Stimulated activated CD4-positive, alpha-beta T cell treated with anti-CD3 and anti-CD28 coated beads, Interleukin-1b, Interleukin-23, amount 100 ng/mL, for 4 hours (primary cell): ENCODE measurements at regions not wholly inside any gene's neighbourhood (a gene's known extent, or its start where the extent isn't known, plus 50 kb on each side); places are given as distances from the start of the nearest gene placed in this dataset.
"Not testable (repeated sequence)": the region's sequence is repeated elsewhere in the genome, so short reads cannot be mapped to it uniquely, and the experiment has no call there.

Source experiments
- DNase-seq, 2 donors: peaks; one replicate each; pipeline ENCODE4 v3.0.0-alpha.2; 2020; ENCODE audit warnings: low read depth in 2 of 2

- DNase-seq, result no peak
These were observed 101.7 kb downstream of the SOCS6 start for GRCh38 chr18:70390371-70391090.

GRCh38 chr18:70389036-70389435 is 100.2 kb downstream of the SOCS6 start:
- DNase-seq, result not testable (repeated sequence)

DNA sequence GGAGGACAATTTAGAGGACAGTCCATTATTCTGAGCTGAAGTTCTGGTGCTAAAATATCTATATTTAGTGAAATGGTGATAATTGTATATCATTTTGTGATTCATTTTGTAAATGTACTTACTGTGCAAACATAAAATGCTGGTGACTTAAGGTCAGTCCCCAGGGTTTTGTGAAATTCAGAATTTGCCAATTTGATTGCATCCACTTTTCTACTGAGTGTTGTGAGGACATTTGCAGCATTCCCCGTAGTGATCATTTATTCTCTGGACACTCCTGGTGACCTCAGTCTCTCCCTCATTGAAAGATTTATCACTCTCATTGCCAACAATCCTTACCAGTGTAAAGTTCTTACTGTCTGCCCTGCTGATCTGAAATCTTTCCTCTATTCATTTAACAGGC is 98.2 kb downstream of the SOCS6 start:
- no peak for DNase-seq

GRCh38 chr18:70386582-70386981 is 97.7 kb downstream of the SOCS6 start:
- no peak for DNase-seq

DNA sequence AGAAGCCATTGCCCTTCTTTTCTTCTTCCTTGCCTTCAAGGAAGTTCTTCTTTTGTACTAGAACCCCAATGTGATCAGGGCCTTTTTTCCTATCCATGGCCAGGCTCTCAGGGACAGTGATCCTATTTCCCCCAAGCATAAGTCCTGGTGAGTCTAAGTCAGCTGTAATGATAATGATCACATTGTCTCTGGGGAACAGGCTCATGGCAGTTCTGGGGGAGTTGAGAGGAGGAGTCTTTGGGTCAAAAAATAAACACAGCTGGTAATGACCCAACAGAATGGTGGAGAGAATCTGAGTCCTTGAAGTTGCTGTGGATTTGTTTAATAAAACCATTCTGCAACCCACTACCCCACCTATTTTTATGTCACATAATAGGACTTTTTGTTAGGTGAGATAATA is 96.6 kb downstream of the SOCS6 start:
- DNase-seq, result no peak

- no peak for DNase-seq
These were observed 95.4 kb downstream of the SOCS6 start for GRCh38 chr18:70384181-70384790.

- DNase-seq, result no peak
These were observed 94.3 kb downstream of the SOCS6 start for GRCh38 chr18:70382992-70383717.

DNA sequence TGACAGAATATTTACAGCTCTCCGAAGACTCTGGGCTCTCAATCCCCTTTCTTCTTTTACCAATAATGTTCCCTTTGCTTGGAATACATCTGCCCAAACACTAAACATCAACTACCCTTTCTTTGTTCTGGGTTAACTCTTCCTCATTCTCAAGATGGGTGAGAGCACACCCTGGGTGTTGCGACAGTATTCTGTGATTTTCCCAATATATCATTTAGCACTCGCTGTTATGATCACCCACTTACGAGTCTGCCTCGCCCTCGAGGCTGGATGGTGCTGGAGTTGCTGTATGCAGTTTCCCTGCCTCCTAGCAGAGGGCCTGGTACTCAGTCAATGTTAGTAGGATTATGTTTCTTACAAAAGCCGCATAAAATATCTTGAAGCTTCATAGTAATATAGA is 93.2 kb downstream of the SOCS6 start:
- no peak for DNase-seq

GRCh38 chr18:70380915-70381896 is 92.4 kb downstream of the SOCS6 start:
- DNase-seq, result no peak
